Loucy (cell line): ENCODE measurements at regions not wholly inside any gene's neighbourhood (a gene's known extent, or its start where the extent isn't known, plus 50 kb on each side); places are given as distances from the start of the nearest gene placed in this dataset.

ENCODE experiments used
- H2AFZ ChIP-seq: fragments of 200-600 bp; sonication (generic); 2 replicates; pipeline ENCODE4 v1.6.0; 2016; ENCODE audit warnings: antibody characterized with exemption, mild to moderate bottlenecking, low read length, moderate library complexity
- H3F3A ChIP-seq: fragments of 200-600 bp; 2 replicates; pipeline ENCODE4 v1.6.0; 2016; ENCODE audit warnings: antibody characterized with exemption, low read depth, mild to moderate bottlenecking
- H3K27me3 ChIP-seq: fragments of 200-600 bp; sonication (generic); 2 replicates; pipeline ENCODE4 v1.6.1; 2014; ENCODE audit warnings: low read length, mild to moderate bottlenecking; ENCODE audit not compliant: insufficient read depth, poor library complexity, severe bottlenecking
- H3K36me3 ChIP-seq: fragments of 200-600 bp; sonication (generic); 2 replicates; pipeline ENCODE4 v1.6.1; 2016; ENCODE audit warnings: low read length; ENCODE audit not compliant: insufficient read depth
- H3K4me1 ChIP-seq: fragments of 200-600 bp; sonication (generic); 2 replicates; pipeline ENCODE4 v1.5.1; 2014; ENCODE audit warnings: low read length, mild to moderate bottlenecking; ENCODE audit not compliant: insufficient read depth, poor library complexity, severe bottlenecking
- H3K4me2 ChIP-seq: fragments of 200-600 bp; sonication (generic); 2 replicates; pipeline ENCODE4 v1.6.0; 2014; ENCODE audit warnings: antibody characterized with exemption, low read length, low read depth, mild to moderate bottlenecking; ENCODE audit not compliant: poor library complexity, severe bottlenecking
- H3K4me3 ChIP-seq: fragments of 200-600 bp; sonication (generic); 2 replicates; pipeline ENCODE4 v1.5.1; 2014; ENCODE audit warnings: low read length, mild to moderate bottlenecking, mixed read lengths; ENCODE audit not compliant: poor library complexity, severe bottlenecking
- H3K79me2 ChIP-seq: fragments of 200-600 bp; sonication (generic); 2 replicates; pipeline ENCODE4 v1.6.1; 2014; ENCODE audit warnings: low read length; ENCODE audit not compliant: insufficient read depth
- H3K9ac ChIP-seq: fragments of 200-600 bp; sonication (generic); 2 replicates; pipeline ENCODE4 v1.6.0; 2014; ENCODE audit warnings: mild to moderate bottlenecking, low read depth, low read length, moderate library complexity; ENCODE audit not compliant: poor library complexity, severe bottlenecking
- H3K9me2 ChIP-seq: fragments of 200-600 bp; sonication (generic); replicated peaks from 2 replicates; pipeline ENCODE4 v1.6.1; 2016; ENCODE audit warnings: low read depth, low read length, mixed read lengths
- H3K9me3 ChIP-seq: fragments of 200-600 bp; sonication (generic); 2 replicates; pipeline ENCODE4 v1.6.1; 2014; ENCODE audit warnings: mild to moderate bottlenecking, antibody characterized with exemption, low read length, low read depth; ENCODE audit not compliant: insufficient read depth
- H4K20me1 ChIP-seq: fragments of 200-600 bp; sonication (generic); 2 replicates; pipeline ENCODE4 v1.6.0; 2014; ENCODE audit warnings: antibody characterized with exemption, low read length, mild to moderate bottlenecking; ENCODE audit not compliant: insufficient read depth, poor library complexity, severe bottlenecking
- CTCF ChIP-seq: fragments of 200-600 bp; sonication (generic); conservative IDR thresholded peaks from 2 replicates; pipeline ENCODE4 v1.5.1; 2014; ENCODE audit warnings: mild to moderate bottlenecking, antibody characterized with exemption, low read length
- EZH2phosphoT487 ChIP-seq: fragments of 200-600 bp; IDR thresholded peaks from 2 replicates; pipeline ENCODE4 v1.6.1; 2018; ENCODE audit warnings: antibody characterized with exemption, mild to moderate bottlenecking, moderate library complexity, borderline replicate concordance

- Histone ChIP-seq H3K9me2 (no peaks in the 10 kb centered on the region), H3K9me3 (no peaks in the 10 kb centered on the region), H3K4me3 (no peak overlapping the region), H3K36me3 (no peaks in the 10 kb centered on the region), H2AFZ (no peak overlapping the region), H3K9ac (no peak overlapping the region), H3K27me3 (no peaks in the 10 kb centered on the region), H3K4me1 (no peaks in the 10 kb centered on the region), H4K20me1 (no peaks in the 10 kb centered on the region), H3K79me2 (no peaks in the 10 kb centered on the region), H3F3A (no peaks in the 10 kb centered on the region), H3K4me2 (no peak overlapping the region)
- TF ChIP-seq EZH2phosphoT487 = no peak
- TF ChIP-seq CTCF = no peak
Measured at GRCh38 chr1:199821029-199821779, 206.3 kb upstream of the NR5A2 start.

GRCh38 chr1:199832451-199832850 is 195.1 kb upstream of the NR5A2 start:
- no peak overlapping the region for H3K9ac ChIP-seq
- H3K9me2 ChIP-seq = no peaks in the 10 kb centered on the region
- no peaks in the 10 kb centered on the region for H3K36me3 ChIP-seq
- no peaks in the 10 kb centered on the region for H3F3A ChIP-seq
- no peak for TF ChIP-seq CTCF
- TF ChIP-seq EZH2phosphoT487 = no peak
- peak overlapping the region; percentile 28 for H3K4me2 ChIP-seq
- H3K27me3 ChIP-seq = no peaks in the 10 kb centered on the region
- H3K4me1 ChIP-seq = peaks cover 23% of the 10 kb centered on the region
- H2AFZ ChIP-seq = peak overlapping the region; percentile 66
- H3K79me2 ChIP-seq = no peaks in the 10 kb centered on the region
- H3K4me3 ChIP-seq = no peak overlapping the region
- H4K20me1 ChIP-seq = no peaks in the 10 kb centered on the region
- peaks cover 13% of the 10 kb centered on the region; the same call in 1 of the 2 replicates for H3K9me3 ChIP-seq

- Histone ChIP-seq H3K4me1 (peaks cover 25% of the 10 kb centered on the region), H3K4me2 (no peak overlapping the region), H3K27me3 (no peaks in the 10 kb centered on the region), H3K4me3 (no peak overlapping the region), H2AFZ (no peak overlapping the region), H3K9me3 (peaks cover 13% of the 10 kb centered on the region; the same call in 1 of the 2 replicates), H3K79me2 (no peaks in the 10 kb centered on the region), H3K9me2 (no peaks in the 10 kb centered on the region), H3F3A (no peaks in the 10 kb centered on the region), H3K9ac (no peak overlapping the region), H3K36me3 (no peaks in the 10 kb centered on the region), H4K20me1 (no peaks in the 10 kb centered on the region)
- TF ChIP-seq CTCF (no peak), EZH2phosphoT487 (no peak)
Measured at GRCh38 chr1:199834711-199835110, 192.8 kb upstream of the NR5A2 start.
